H1 (cell line): ENCODE measurements at regions not wholly inside any gene's neighbourhood (a gene's known extent, or its start where the extent isn't known, plus 50 kb on each side); places are given as distances from the start of the nearest gene placed in this dataset.

ENCODE experiments used
- CTCF ChIA-PET: fragments of 300-600 bp; sonication (Branson Sonifier 250); formaldehyde crosslinking; loops from one replicate; lab custom pipeline; 2021; ENCODE audit not compliant: partially characterized antibody; lab: Charles Lee
- POLR2A ChIA-PET: fragments of 300-600 bp; sonication (Branson Sonifier 250); formaldehyde crosslinking; loops from one replicate; lab custom pipeline; 2021; ENCODE audit warnings: inconsistent platforms; ENCODE audit not compliant: partially characterized antibody; lab: Charles Lee
- DNase-seq, 2 experiments: peaks; one replicate each; pipeline versions ENCODE4 v3.0.0 to v3.0.0-alpha.2; 2010 to 2022; ENCODE audit warnings: low spot score in 2 of 2, low read depth in 1 of 2, mixed read lengths in 1 of 2
- FAIRE-seq: peaks from 2 replicates; lab custom pipeline; 2011; peaks lifted over from hg19 to GRCh38; lab: Jason Lieb, UNC
- H2AFZ ChIP-seq: 2 replicates; pipeline ENCODE4 v1.8.1; 2012; ENCODE audit warnings: low read length, inconsistent platforms
- H2AK5ac ChIP-seq: 2 replicates; pipeline ENCODE4 v1.6.1; 2013; ENCODE audit warnings: low read depth, low read length
- H2BK120ac ChIP-seq: replicated peaks from 2 replicates; pipeline ENCODE3; 2013; ENCODE audit warnings: low read depth, low read length, inconsistent platforms
- H2BK12ac ChIP-seq: 2 replicates; pipeline ENCODE4 v1.6.1; 2013; ENCODE audit warnings: low read depth, low read length
- H2BK15ac ChIP-seq: 2 replicates; pipeline ENCODE4 v1.6.1; 2013; ENCODE audit warnings: low read length
- H2BK20ac ChIP-seq: 2 replicates; pipeline ENCODE4 v1.6.1; 2013; ENCODE audit warnings: low read length
- H2BK5ac ChIP-seq: 2 replicates; pipeline ENCODE4 v1.6.1; 2013; ENCODE audit warnings: low read depth, low read length
- H3K14ac ChIP-seq: 2 replicates; pipeline ENCODE4 v1.6.1; 2013; ENCODE audit warnings: inconsistent platforms; ENCODE audit not compliant: insufficient read length
- H3K18ac ChIP-seq: 2 replicates; pipeline ENCODE4 v1.6.1; 2013; ENCODE audit warnings: low read length; ENCODE audit errors: extremely low read depth
- H3K23ac ChIP-seq: 2 replicates; pipeline ENCODE4 v1.6.1; 2013; ENCODE audit warnings: inconsistent platforms; ENCODE audit not compliant: insufficient read length
- H3K23me2 ChIP-seq: 2 replicates; pipeline ENCODE4 v1.6.1; 2013; ENCODE audit warnings: low read depth, low read length
- H3K27ac ChIP-seq: 2 replicates; pipeline ENCODE4 v1.6.1; 2011; ENCODE audit warnings: low read depth, low read length, inconsistent platforms
- H3K27me3 ChIP-seq, 4 experiments: replicated peaks in 1 of 4; 1 replicate in 1 of 4; 2 replicates in 3 of 4; pipeline versions ENCODE4 v1.6.1 to v1.8.1; 2011 to 2013; ENCODE audit warnings: low read length in 3 of 4, mild to moderate bottlenecking in 3 of 4, inconsistent platforms in 2 of 4, mixed read lengths in 2 of 4, moderate library complexity in 1 of 4; ENCODE audit not compliant: control insufficient read depth in 3 of 4, insufficient read depth in 3 of 4; ENCODE audit errors: extremely low read depth in 1 of 4
- H3K36me3 ChIP-seq, 4 experiments: 2 replicates each; pipeline versions ENCODE4 v1.6.1 to v1.8.1; 2011 to 2013; ENCODE audit warnings: mild to moderate bottlenecking in 4 of 4, low read length in 3 of 4, moderate library complexity in 2 of 4, control low read depth in 1 of 4, inconsistent platforms in 1 of 4; ENCODE audit not compliant: insufficient read depth in 4 of 4, control insufficient read depth in 2 of 4
- H3K4ac ChIP-seq: replicated peaks from 2 replicates; pipeline ENCODE3; 2013; ENCODE audit warnings: low read length, low read depth, mixed read lengths, inconsistent platforms; ENCODE audit not compliant: insufficient read length
- H3K4me1 ChIP-seq, 4 experiments: replicated peaks in 1 of 4; 1 replicate in 1 of 4; 2 replicates in 3 of 4; pipeline versions ENCODE4 v1.6.1 to v1.8.1; 2011 to 2013; ENCODE audit warnings: low read length in 3 of 4, inconsistent platforms in 2 of 4, mixed read lengths in 1 of 4; ENCODE audit not compliant: insufficient read depth in 4 of 4, control insufficient read depth in 3 of 4
- H3K4me2 ChIP-seq, 2 experiments: 2 replicates each; pipeline versions ENCODE4 v1.6.1 to v1.8.1; 2011 to 2013; ENCODE audit warnings: low read depth in 2 of 2, low read length in 2 of 2, control low read depth in 1 of 2, inconsistent platforms in 1 of 2, mild to moderate bottlenecking in 1 of 2; ENCODE audit not compliant: insufficient read depth in 1 of 2
- H3K4me3 ChIP-seq, 4 experiments: fragments of 200-600, 300-600 bp in 1 of 4; sonication (generic), shearing (Covaris generic), sonication (Bioruptor Twin) in 1 of 4; 2 replicates each; pipeline versions ENCODE4 v1.5.1 to v1.8.1; 2011 to 2016; ENCODE audit warnings: low read length in 4 of 4, low read depth in 3 of 4, control low read depth in 2 of 4, inconsistent platforms in 2 of 4, mild to moderate bottlenecking in 2 of 4, mixed read lengths in 1 of 4, moderate library complexity in 1 of 4; ENCODE audit not compliant: insufficient read depth in 2 of 4; ENCODE audit errors: extremely low read depth in 1 of 4
- H3K56ac ChIP-seq: replicated peaks from 2 replicates; pipeline ENCODE3; 2013; ENCODE audit warnings: low read depth, mild to moderate bottlenecking, mixed read lengths, low read length, inconsistent platforms; ENCODE audit not compliant: insufficient read length
- H3K79me1 ChIP-seq: 2 replicates; pipeline ENCODE4 v1.6.1; 2013; ENCODE audit warnings: low read depth, low read length, control low read depth
- H3K79me2 ChIP-seq, 2 experiments: 2 replicates each; pipeline versions ENCODE4 v1.6.1 to v1.8.1; 2012 to 2013; ENCODE audit warnings: low read length in 2 of 2, mild to moderate bottlenecking in 2 of 2, inconsistent platforms in 1 of 2; ENCODE audit not compliant: insufficient read depth in 2 of 2, control insufficient read depth in 1 of 2
- H3K9ac ChIP-seq, 4 experiments: replicated peaks in 1 of 4; 1 replicate in 1 of 4; 2 replicates in 3 of 4; pipeline versions ENCODE4 v1.6.1 to v1.8.1; 2011 to 2013; ENCODE audit warnings: low read depth in 3 of 4, low read length in 3 of 4, control low read depth in 2 of 4, mild to moderate bottlenecking in 2 of 4, moderate library complexity in 2 of 4, inconsistent platforms in 1 of 4; ENCODE audit errors: extremely low read depth in 1 of 4
- H3K9me3 ChIP-seq, 2 experiments: 2 replicates each; pipeline versions ENCODE4 v1.6.1 to v1.8.1; 2012 to 2013; ENCODE audit warnings: mild to moderate bottlenecking in 2 of 2, moderate library complexity in 2 of 2, control low read depth in 1 of 2, inconsistent platforms in 1 of 2, low read depth in 1 of 2, low read length in 1 of 2, mixed read lengths in 1 of 2; ENCODE audit not compliant: insufficient read depth in 2 of 2
- H4K20me1 ChIP-seq, 2 experiments: replicated peaks in 1 of 2; 2 replicates each; pipeline versions ENCODE3 to v1.8.1; 2011 to 2013; ENCODE audit warnings: inconsistent platforms in 2 of 2, low read length in 2 of 2, mild to moderate bottlenecking in 1 of 2; ENCODE audit not compliant: insufficient read depth in 2 of 2, control insufficient read depth in 1 of 2
- H4K5ac ChIP-seq: 2 replicates; pipeline ENCODE4 v1.6.1; 2013; ENCODE audit warnings: low read length, low read depth, mixed read lengths, inconsistent platforms; ENCODE audit not compliant: insufficient read length
- H4K8ac ChIP-seq: 2 replicates; pipeline ENCODE4 v1.8.0; 2013; ENCODE audit warnings: mild to moderate bottlenecking, moderate library complexity, low read length, inconsistent platforms; ENCODE audit not compliant: insufficient read depth; ENCODE audit errors: extremely low read depth
- H4K91ac ChIP-seq: replicated peaks from 2 replicates; pipeline ENCODE3; 2013; ENCODE audit warnings: low read length, mixed read lengths, inconsistent platforms; ENCODE audit not compliant: insufficient read length
- CTCF ChIP-seq, 3 experiments: IDR thresholded peaks; 1 replicate in 2 of 3; 2 replicates in 1 of 3; pipeline versions ENCODE4 v1.5.1 to v1.6.1; 2011; ENCODE audit warnings: low read length in 3 of 3, mild to moderate bottlenecking in 3 of 3, inconsistent platforms in 2 of 3, low read depth in 1 of 3, moderate library complexity in 1 of 3; ENCODE audit not compliant: insufficient read depth in 1 of 3; ENCODE audit errors: control extremely low read depth in 1 of 3
- EZH2 ChIP-seq: fragments of 200-600 bp; sonication (generic); IDR thresholded peaks from 2 replicates; pipeline ENCODE4 v1.7.1; 2012; ENCODE audit warnings: low read depth, mild to moderate bottlenecking, moderate library complexity, low read length, inconsistent platforms; ENCODE audit not compliant: severe bottlenecking
- RAD21 ChIP-seq, 2 experiments: IDR thresholded peaks in 1 of 2; conservative IDR thresholded peaks in 1 of 2; 2 replicates each; pipeline ENCODE4 v1.6.1; 2011; ENCODE audit warnings: low read depth in 2 of 2, low read length in 2 of 2, improper control_type of control experiment in 1 of 2, inconsistent platforms in 1 of 2, mild to moderate bottlenecking in 1 of 2, moderate library complexity in 1 of 2

- no peak overlapping the region for H3K23ac ChIP-seq
- H3K4me2 ChIP-seq, result no peak overlapping the region
- H3K9me3 ChIP-seq, result no peaks in the 10 kb centered on the region
- ChIA-PET POLR2A (no interaction called here), CTCF (interaction anchor here (1.2 to 1.4 kb wide), 2 partner anchors 12 to 228 kb away, joined by 3 to 5 read pairs; no protein-coding TSS in a partner anchor)
- H2AFZ ChIP-seq, result no peak overlapping the region
- no peaks in the 10 kb centered on the region; a peak in 1 of 7 replicates for H3K4me1 ChIP-seq
- no peaks in the 10 kb centered on the region for H3K36me3 ChIP-seq
- no peaks in the 10 kb centered on the region for H3K79me1 ChIP-seq
- no peak overlapping the region for H2BK12ac ChIP-seq
- H2BK120ac ChIP-seq, result no peak overlapping the region
- no peak overlapping the region for H3K4ac ChIP-seq
- no peak overlapping the region for H2AK5ac ChIP-seq
- no peak overlapping the region for H2BK20ac ChIP-seq
- TF ChIP-seq CTCF (IDR thresholded peaks at IDR 0.05; ENCODE audit: control extremely low read depth in 1 of 3, insufficient read depth in 1 of 3, low read depth in 1 of 3, low read length in 3 of 3), result peak in 1 of 3 experiments; percentile 31; a peak in 1 of 4 replicates
- TF ChIP-seq EZH2, result no peak
- TF ChIP-seq RAD21 (IDR thresholded peaks at IDR 0.05 in 1 of 2, conservative IDR thresholded peaks at IDR 0.05 in 1 of 2; ENCODE audit: low read depth in 2 of 2, low read length in 2 of 2), result peak in 1 of 2 experiments; percentile 13; a peak in 1 of 4 replicates
- TF ChIP-seq, all 59 proteins: peak for 2
- H4K20me1 ChIP-seq, result no peaks in the 10 kb centered on the region
- no peaks in the 10 kb centered on the region for H3K79me2 ChIP-seq
- no peak overlapping the region for H2BK5ac ChIP-seq
- H2BK15ac ChIP-seq, result no peak overlapping the region
- DNase-seq (no peak), FAIRE-seq (no peak)
- no peak overlapping the region for H4K91ac ChIP-seq
- no peak overlapping the region for H3K14ac ChIP-seq
- H4K5ac ChIP-seq, result no peak overlapping the region
- no peak overlapping the region for H3K18ac ChIP-seq
- no peak overlapping the region for H3K56ac ChIP-seq
- no peak overlapping the region for H3K27ac ChIP-seq
- H3K27me3 ChIP-seq, result no peaks in the 10 kb centered on the region
- no peak overlapping the region for H3K4me3 ChIP-seq
- H4K8ac ChIP-seq, result no peak overlapping the region
- no peaks in the 10 kb centered on the region for H3K23me2 ChIP-seq
- no peak overlapping the region for H3K9ac ChIP-seq
These were observed 253.6 kb upstream of the PHF14 start for GRCh38 chr7:10720042-10720441.
